K562 (cell line): ENCODE measurements at regions not wholly inside any gene's neighbourhood (a gene's known extent, or its start where the extent isn't known, plus 50 kb on each side); places are given as distances from the start of the nearest gene placed in this dataset.

Source experiments
- ATF1 ChIP-seq, 2 experiments: fragments of 450-650 bp in 1 of 2; IDR thresholded peaks; 2 replicates each; pipeline ENCODE4 v1.6.1; 2016; ENCODE audit warnings: missing compliant biosample characterization in 1 of 2, missing genetic modification characterization in 1 of 2
- CREM ChIP-seq: IDR thresholded peaks from 2 replicates; pipeline ENCODE4 v1.6.1; 2014; ENCODE audit warnings: antibody characterized with exemption, low read depth
- E2F8 ChIP-seq: fragments of 450-650 bp; IDR thresholded peaks from 2 replicates; pipeline ENCODE4 v1.7.1; 2018; ENCODE audit warnings: mild to moderate bottlenecking, low read depth; ENCODE audit not compliant: partially characterized antibody
- EP400 ChIP-seq: fragments of 450-650 bp; IDR thresholded peaks from 2 replicates; pipeline ENCODE4 v1.6.1; 2017; ENCODE audit warnings: antibody characterized with exemption, mild to moderate bottlenecking, moderate library complexity
- FOXA3 ChIP-seq, 2 experiments: fragments of 450-650 bp in 1 of 2; sonication (generic) in 1 of 2; formaldehyde crosslinking; IDR thresholded peaks in 1 of 2; conservative IDR thresholded peaks in 1 of 2; 2 replicates each; pipeline versions ENCODE4 v1.4.0 to v1.8.0; 2020 to 2022; ENCODE audit warnings: mild to moderate bottlenecking in 2 of 2, missing genetic modification reagents in 1 of 2
- FOXJ2 ChIP-seq: fragments of 200-800 bp; sonication (Bioruptor generic); IDR thresholded peaks from 2 replicates; pipeline ENCODE4 v1.6.1; 2016; ENCODE audit warnings: missing genetic modification characterization, missing compliant biosample characterization
- HDAC2 ChIP-seq: fragments of 450-650 bp; IDR thresholded peaks from 2 replicates; pipeline ENCODE4 v1.6.1; 2016; ENCODE audit warnings: mild to moderate bottlenecking
- KDM4B ChIP-seq, 2 experiments: fragments of 450-650 bp in 1 of 2; sonication (generic) in 1 of 2; IDR thresholded peaks; 2 replicates each; pipeline ENCODE4 v1.6.1; 2016 to 2017; ENCODE audit warnings: borderline replicate concordance in 2 of 2, antibody characterized with exemption in 1 of 2, low read depth in 1 of 2, mild to moderate bottlenecking in 1 of 2
- MECOM ChIP-seq: fragments of 250-450 bp; sonication (Bioruptor Pico); IDR thresholded peaks from 2 replicates; pipeline ENCODE4 v1.8.0; 2022; ENCODE audit warnings: inconsistent platforms
- MXI1 ChIP-seq: IDR thresholded peaks from 2 replicates; pipeline ENCODE4 v1.6.1; 2011; ENCODE audit warnings: low read depth, mild to moderate bottlenecking, improper control_type of control experiment, low read length
- PBX2 ChIP-seq, 2 experiments: IDR thresholded peaks in 1 of 2; conservative IDR thresholded peaks in 1 of 2; 2 replicates each; pipeline ENCODE4 v1.6.1; 2016; ENCODE audit warnings: low read depth in 2 of 2, mild to moderate bottlenecking in 1 of 2, missing compliant biosample characterization in 1 of 2, missing genetic modification characterization in 1 of 2, moderate library complexity in 1 of 2
- PCBP2 ChIP-seq: fragments of 200-400 bp; formaldehyde crosslinking; IDR thresholded peaks from 2 replicates; pipeline ENCODE4 v1.6.1; 2018; ENCODE audit warnings: low read length, low read depth, mild to moderate bottlenecking, moderate library complexity; ENCODE audit not compliant: poor library complexity, severe bottlenecking
- PHF8 ChIP-seq: fragments of 200-600 bp; sonication (generic); IDR thresholded peaks from 2 replicates; pipeline ENCODE4 v1.6.1; 2012; ENCODE audit warnings: mixed run types, mild to moderate bottlenecking, inconsistent platforms, low read length, moderate library complexity, borderline replicate concordance
- POLR2A ChIP-seq: fragments of 450-650 bp; conservative IDR thresholded peaks from 2 replicates; pipeline ENCODE4 v1.6.1; 2016
- RAD21 ChIP-seq, 2 experiments: fragments of 250-450 bp in 1 of 2; fragments of 450-650 bp in 1 of 2; sonication (Bioruptor Pico) in 1 of 2; formaldehyde crosslinking in 1 of 2; IDR thresholded peaks in 1 of 2; conservative IDR thresholded peaks in 1 of 2; 2 replicates each; pipeline versions ENCODE4 v1.4.0 to v1.8.0; 2020 to 2022; ENCODE audit warnings: mild to moderate bottlenecking in 2 of 2, moderate library complexity in 1 of 2
- UBTF ChIP-seq, 2 experiments: IDR thresholded peaks; 2 replicates each; pipeline ENCODE4 v1.6.1; 2012; ENCODE audit warnings: improper control_type of control experiment in 2 of 2, low read depth in 2 of 2, low read length in 2 of 2, borderline replicate concordance in 1 of 2
- ZNF174 ChIP-seq: fragments of 250-450 bp; sonication (Bioruptor Pico); IDR thresholded peaks from 2 replicates; pipeline ENCODE4 v1.4.0; 2020; ENCODE audit warnings: mild to moderate bottlenecking
- ZNF354B ChIP-seq: fragments of 250-450 bp; sonication (Bioruptor Pico); IDR thresholded peaks from 2 replicates; pipeline ENCODE4 v1.4.0; 2020

- TF ChIP-seq ZNF354B (CRISPR knock-in tag) (no peak), FOXJ2 (tag) (0 out of 2 replicates have a peak, but pooled peaks have one; percentile 38), EP400 (peak; percentile 29; the same call in 1 of the 2 replicates), RAD21 (CRISPR knock-in tag; conservative IDR thresholded peaks at IDR 0.05 in 1 of 2, IDR thresholded peaks at IDR 0.05 in 1 of 2) (peak; percentile 25 to 33; a peak in 1 of 4 replicates), HDAC2 (0 out of 2 replicates have a peak, but pooled peaks have one; percentile 29), CREM (peak; percentile 68), UBTF (IDR thresholded peaks at IDR 0.05; ENCODE audit: borderline replicate concordance in 1 of 2, low read depth in 2 of 2, low read length in 2 of 2) (peak; percentile 97 to 98), ZNF174 (CRISPR knock-in tag) (no peak), E2F8 (peak; percentile 69), PCBP2 (no peak), MECOM (CRISPR knock-in tag) (no peak), POLR2A (peak; percentile 49), KDM4B (IDR thresholded peaks at IDR 0.05; ENCODE audit: borderline replicate concordance in 2 of 2, low read depth in 1 of 2) (0 out of 4 replicates have a peak, but pooled peaks of 1 of the 2 experiments have one; percentile 30), ATF1 (CRISPR knock-in tag; IDR thresholded peaks at IDR 0.05) (0 out of 2 replicates have a peak, but pooled peaks have one; percentile 6), ATF1 (tag; IDR thresholded peaks at IDR 0.05) (no peak; the same call in 1 of the 2 replicates), MXI1 (no peak), FOXA3 (CRISPR knock-in tag; conservative IDR thresholded peaks at IDR 0.05 in 1 of 2, IDR thresholded peaks at IDR 0.05 in 1 of 2) (no peak), PHF8 (peak; percentile 77; the same call in 1 of the 2 replicates), PBX2 (CRISPR knock-in tag; IDR thresholded peaks at IDR 0.05; ENCODE audit: low read depth) (no peak), PBX2 (tag; conservative IDR thresholded peaks at IDR 0.05; ENCODE audit: low read depth) (no peak)
These were observed 49.8 kb upstream of the BAHCC1 start (continued) for GRCh38 chr17:81345228-81346089.
